RCC 7860 (cell line): ENCODE measurements at regions not wholly inside any gene's neighbourhood (a gene's known extent, or its start where the extent isn't known, plus 50 kb on each side); places are given as distances from the start of the nearest gene placed in this dataset.
"Not testable (repeated sequence)": the region's sequence is repeated elsewhere in the genome, so short reads cannot be mapped to it uniquely, and the experiment has no call there.

Source experiments
- DNase-seq: peaks from one replicate; pipeline ENCODE4 v3.0.0-alpha.2; 2015; ENCODE audit warnings: low spot score
- FAIRE-seq: peaks from 2 replicates; lab custom pipeline; 2012; peaks lifted over from hg19 to GRCh38; lab: Jason Lieb, UNC

DNA sequence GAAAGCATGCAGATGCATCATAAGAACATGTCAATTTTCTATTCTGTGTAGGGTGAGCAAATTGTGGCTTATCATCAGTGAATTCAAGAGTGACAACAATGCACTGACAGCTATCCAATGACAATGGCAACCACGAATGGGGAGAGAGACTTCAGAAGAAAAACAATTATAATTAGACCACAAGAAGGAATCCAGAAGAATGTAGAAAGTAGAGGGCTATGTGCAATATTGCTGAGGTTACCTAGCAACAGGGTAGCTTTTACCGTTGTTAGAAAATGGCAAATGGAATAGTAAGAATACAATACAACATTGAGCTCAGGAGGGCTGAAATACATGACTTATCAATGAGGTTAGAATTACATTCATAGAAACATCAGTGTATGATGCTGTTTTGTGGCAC lies 71.1 kb upstream of the SESTD1 start:
- FAIRE-seq (no peak), DNase-seq (no peak)

DNA sequence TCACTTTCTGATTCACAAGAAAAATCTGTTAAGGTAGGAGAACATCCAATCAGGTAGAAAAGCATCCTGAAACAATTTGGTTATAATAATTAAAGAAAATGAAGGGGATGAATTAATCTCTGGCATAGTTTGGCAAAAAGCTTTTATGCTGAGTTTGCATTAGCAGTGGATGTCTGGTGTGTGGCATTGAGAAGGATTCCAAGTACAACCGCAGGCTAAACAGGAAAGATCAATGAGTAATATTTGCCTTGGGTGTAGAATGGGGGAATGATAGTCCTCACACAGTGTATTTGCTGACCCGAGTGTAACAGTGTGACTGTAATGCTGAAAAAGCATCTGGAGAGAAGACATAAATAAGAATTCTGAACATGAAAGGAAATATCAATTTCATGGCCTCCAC lies 68.3 kb upstream of the SESTD1 start:
- peak; percentile 16 for DNase-seq
- peak; percentile 42 for FAIRE-seq

DNA sequence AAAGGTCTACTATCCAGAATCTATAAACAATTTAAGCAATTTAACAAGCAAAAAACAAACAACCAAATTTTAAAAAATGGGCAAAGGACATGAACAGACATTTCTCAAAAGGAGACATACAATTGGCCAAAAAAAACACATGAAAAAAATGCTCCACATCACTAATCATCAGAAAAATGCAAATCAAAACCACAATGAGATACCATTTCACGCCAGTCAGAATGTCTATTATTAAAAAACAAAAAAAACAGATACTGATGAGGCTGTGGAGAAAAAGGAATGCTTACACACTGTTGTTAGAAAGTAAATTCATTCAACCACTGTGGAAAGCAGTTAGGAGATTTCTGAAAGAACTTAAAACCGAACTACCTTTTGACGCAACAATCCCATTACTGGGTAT lies 66.4 kb upstream of the SESTD1 start:
- DNase-seq = no peak
- FAIRE-seq = no peak

DNA sequence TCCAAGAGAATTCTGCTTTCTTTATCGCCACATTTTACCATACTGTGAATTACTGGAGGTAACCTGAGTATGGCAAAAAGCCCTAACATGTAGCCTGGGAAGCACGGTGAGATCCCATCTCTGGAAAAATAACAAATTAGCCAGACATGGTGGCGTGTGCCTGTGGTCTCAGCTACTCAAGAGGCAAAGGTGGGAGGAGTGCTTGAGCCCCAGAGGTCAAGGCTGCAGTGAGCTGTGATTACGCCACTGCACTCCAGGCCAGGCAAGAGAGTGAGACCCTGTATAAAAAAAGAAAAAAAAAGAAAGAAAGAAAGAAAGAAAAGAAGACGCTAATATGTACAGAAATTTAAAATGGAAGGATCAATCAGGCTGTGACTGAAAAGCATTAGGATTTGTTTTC lies 57.7 kb upstream of the SESTD1 start:
- DNase-seq (no peak), FAIRE-seq (no peak)

DNA sequence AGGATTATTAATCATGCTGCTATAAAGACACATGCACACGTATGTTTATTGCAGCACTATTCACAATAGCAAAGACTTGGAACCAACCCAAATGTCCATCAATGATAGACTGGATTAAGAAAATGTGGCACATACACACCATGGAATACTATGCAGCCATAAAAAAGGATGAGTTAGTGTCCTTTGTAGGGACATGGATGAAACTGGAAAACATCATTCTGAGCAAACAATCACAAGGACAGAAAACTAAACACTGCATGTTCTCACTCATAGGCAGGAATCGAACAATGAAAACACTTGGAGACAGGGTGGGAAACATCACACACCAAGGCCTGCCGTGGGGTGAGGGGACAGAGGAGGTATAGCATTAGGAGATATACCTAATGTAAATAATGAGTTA lies 56.4 kb upstream of the SESTD1 start:
- not testable (repeated sequence) for DNase-seq

DNA sequence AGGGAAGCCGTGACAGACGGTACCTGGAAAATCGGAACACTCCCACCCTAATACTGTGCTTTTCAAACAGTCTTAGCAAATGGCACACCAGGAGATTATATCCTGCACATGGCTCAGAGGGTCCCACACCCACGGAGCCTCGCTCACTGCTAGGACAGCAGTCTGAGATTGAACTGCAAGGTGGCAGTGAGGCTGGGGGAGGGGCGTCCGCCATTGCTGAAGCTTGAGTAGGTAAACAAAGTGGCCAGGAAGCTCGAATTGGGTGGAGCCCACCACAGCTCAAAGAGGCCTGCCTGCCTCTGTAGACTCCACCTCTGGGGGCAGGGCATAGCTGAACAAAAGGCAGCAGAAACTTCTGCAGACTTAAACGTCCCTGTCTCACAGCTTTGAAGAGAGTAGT lies 50.1 kb upstream of the SESTD1 start:
- not testable (repeated sequence) for DNase-seq, FAIRE-seq

More for the DNA sequence above, 56.4 kb upstream of the SESTD1 start:
- FAIRE-seq = not testable (repeated sequence)
